ENCODE measurements at regions not wholly inside any gene's neighbourhood (a gene's known extent, or its start where the extent isn't known, plus 50 kb on each side); places are given as distances from the start of the nearest gene placed in this dataset.

DNA sequence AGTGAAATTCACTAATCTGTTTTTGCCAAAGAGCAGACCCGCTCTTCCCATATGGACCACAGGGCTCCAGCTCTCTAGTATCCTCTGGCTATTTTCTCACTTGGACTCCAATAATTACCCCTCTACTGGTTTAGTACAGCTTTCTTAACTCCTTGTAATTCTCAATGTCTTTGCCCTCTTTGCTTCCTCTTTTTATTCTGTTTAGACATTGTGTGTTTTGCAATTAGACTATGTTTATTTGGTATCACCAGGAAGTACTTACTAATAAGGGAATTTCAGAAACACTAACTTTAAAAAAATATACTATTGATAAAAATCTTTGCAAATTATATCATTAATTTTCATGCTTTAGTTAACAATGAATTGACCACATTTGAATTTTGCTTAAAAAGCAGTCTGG, 111.6 kb upstream of the OBI1 start:
- intact Hi-C loops (cut with DNase I) = no loop called here
- H3K27me3 ChIP-seq (ENCODE audit: control insufficient read depth in 1 of 2, insufficient read depth in 2 of 2, low read length in 1 of 2) = no peaks in the 10 kb centered on the region
- H3K4me1 ChIP-seq (ENCODE audit: control insufficient read depth in 1 of 2, insufficient read depth in 2 of 2, low read length in 2 of 2) = no peaks in the 10 kb centered on the region
- DNase-seq (no peak), ATAC-seq (ENCODE audit: low FRiP score) (no peak)
- WGBS, 2 donors = 67 to 78% methylated on average over 1 of the region's 1 CpG
- no peaks in the 10 kb centered on the region for H3K36me3 ChIP-seq (ENCODE audit: control insufficient read depth in 1 of 2, insufficient read depth in 2 of 2, low read length in 1 of 2)
- H3K27ac ChIP-seq (ENCODE audit: low read depth in 1 of 2, low read length in 2 of 2) = no peak overlapping the region
- H3K9me3 ChIP-seq (ENCODE audit: control insufficient read depth, low read length) = no peaks in the 10 kb centered on the region
- no peak overlapping the region for H3K4me3 ChIP-seq (ENCODE audit: low read length in 2 of 2)

DNA sequence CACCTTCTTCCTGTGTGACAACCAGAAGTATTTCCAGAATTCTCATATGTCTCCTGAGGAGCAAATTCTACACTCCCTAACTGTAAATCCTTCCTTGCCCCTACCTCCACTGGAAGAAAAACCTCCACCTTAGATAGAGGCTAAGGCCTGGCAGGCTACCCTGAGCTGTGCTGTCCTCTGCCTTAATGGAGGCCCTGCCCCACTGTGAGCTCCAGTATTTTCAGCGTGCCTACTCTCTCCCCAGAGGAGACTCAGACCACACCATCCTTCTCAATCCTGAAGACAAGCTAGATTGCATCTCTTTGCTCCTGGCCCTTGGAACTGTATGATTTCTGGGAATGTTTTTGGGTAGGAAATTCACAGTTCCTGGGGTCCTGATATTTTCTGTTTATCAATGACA, 110.0 kb upstream of the OBI1 start:
- DNase-seq (no peak), ATAC-seq (ENCODE audit: low FRiP score) (no peak)
- H3K36me3 ChIP-seq (ENCODE audit: control insufficient read depth in 1 of 2, insufficient read depth in 2 of 2, low read length in 1 of 2) = no peaks in the 10 kb centered on the region
- no peaks in the 10 kb centered on the region for H3K9me3 ChIP-seq (ENCODE audit: control insufficient read depth, low read length)
- WGBS, 2 donors = 75 to 89% methylated on average over 1 of the region's 1 CpG
- H3K4me3 ChIP-seq (ENCODE audit: low read length in 2 of 2) = no peak overlapping the region
- H3K27me3 ChIP-seq (ENCODE audit: control insufficient read depth in 1 of 2, insufficient read depth in 2 of 2, low read length in 1 of 2) = no peaks in the 10 kb centered on the region
- no peak overlapping the region for H3K27ac ChIP-seq (ENCODE audit: low read depth in 1 of 2, low read length in 2 of 2)
- intact Hi-C loops (cut with DNase I) = no loop called here
- no peaks in the 10 kb centered on the region for H3K4me1 ChIP-seq (ENCODE audit: control insufficient read depth in 1 of 2, insufficient read depth in 2 of 2, low read length in 2 of 2)

DNA sequence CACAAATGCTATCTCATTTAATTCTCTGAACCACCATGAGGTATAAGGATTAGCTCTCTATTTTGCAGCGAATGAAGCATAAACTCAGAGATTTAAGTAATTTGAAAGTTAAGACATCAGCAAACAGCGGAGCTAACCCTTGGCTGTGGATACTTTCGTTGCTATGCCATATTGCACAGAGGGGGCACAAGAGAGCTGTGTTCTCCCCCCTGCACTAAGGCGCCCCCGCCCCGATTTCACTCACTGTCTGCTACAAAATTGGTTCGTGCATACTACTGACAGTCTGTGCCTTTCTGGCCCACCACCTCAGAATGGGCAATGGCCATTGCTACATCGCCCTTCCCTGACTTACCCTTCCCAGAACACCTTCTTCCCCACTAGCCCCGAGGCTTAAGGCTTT, 105.7 kb upstream of the OBI1 start:
- Histone ChIP-seq H3K4me3 (ENCODE audit: low read length in 2 of 2) (no peak overlapping the region), H3K36me3 (ENCODE audit: control insufficient read depth in 1 of 2, insufficient read depth in 2 of 2, low read length in 1 of 2) (no peaks in the 10 kb centered on the region), H3K27me3 (ENCODE audit: control insufficient read depth in 1 of 2, insufficient read depth in 2 of 2, low read length in 1 of 2) (no peaks in the 10 kb centered on the region), H3K9me3 (ENCODE audit: control insufficient read depth, low read length) (no peaks in the 10 kb centered on the region), H3K4me1 (ENCODE audit: control insufficient read depth in 1 of 2, insufficient read depth in 2 of 2, low read length in 2 of 2) (no peaks in the 10 kb centered on the region), H3K27ac (ENCODE audit: low read depth in 1 of 2, low read length in 2 of 2) (no peak overlapping the region)
- DNase-seq (no peak), ATAC-seq (ENCODE audit: low FRiP score) (no peak)
- WGBS, 2 donors = 65 to 67% methylated on average over 9 of the region's 9 CpGs
- intact Hi-C loops (cut with DNase I) = no loop called here

- no peak overlapping the region for H3K4me3 ChIP-seq (ENCODE audit: low read length in 2 of 2)
- WGBS, 2 donors = 52 to 59% methylated on average over 2 of the region's 2 CpGs
- H3K27ac ChIP-seq (ENCODE audit: low read depth in 1 of 2, low read length in 2 of 2) = no peak overlapping the region
- H3K9me3 ChIP-seq (ENCODE audit: control insufficient read depth, low read length) = no peaks in the 10 kb centered on the region
- H3K4me1 ChIP-seq (ENCODE audit: control insufficient read depth in 1 of 2, insufficient read depth in 2 of 2, low read length in 2 of 2) = no peaks in the 10 kb centered on the region
- no peak for DNase-seq
- H3K36me3 ChIP-seq (ENCODE audit: control insufficient read depth in 1 of 2, insufficient read depth in 2 of 2, low read length in 1 of 2) = no peaks in the 10 kb centered on the region
- no peaks in the 10 kb centered on the region for H3K27me3 ChIP-seq (ENCODE audit: control insufficient read depth in 1 of 2, insufficient read depth in 2 of 2, low read length in 1 of 2)
- intact Hi-C loops (cut with DNase I) = no loop called here
- no peak for ATAC-seq (ENCODE audit: low FRiP score)
Measured at GRCh38 chr13:78762825-78763224, 103.9 kb upstream of the OBI1 start.

DNA sequence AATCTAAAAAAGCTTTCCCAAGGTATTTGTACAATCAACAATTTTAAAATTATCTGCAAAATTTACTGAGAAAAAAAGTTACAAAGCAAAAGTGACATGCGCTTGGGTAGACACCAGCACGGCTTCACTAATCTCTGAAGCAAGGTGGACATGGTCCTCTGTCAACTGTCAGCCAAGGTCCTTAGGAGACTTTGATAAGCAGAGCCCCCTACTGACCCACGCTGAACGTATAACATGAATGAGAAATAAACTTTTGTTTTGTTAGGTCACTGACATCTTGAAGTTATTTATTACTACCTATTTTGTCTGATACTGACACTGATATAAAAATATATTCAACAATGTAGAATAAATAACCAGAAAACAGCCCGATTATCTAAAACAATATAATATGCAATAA, 100.7 kb upstream of the OBI1 start:
- WGBS, 2 donors = 70 to 72% methylated on average over 5 of the region's 5 CpGs
- H3K4me3 ChIP-seq (ENCODE audit: low read length in 2 of 2) = no peak overlapping the region
- ATAC-seq (ENCODE audit: low FRiP score) (no peak), DNase-seq (no peak)
- H3K36me3 ChIP-seq (ENCODE audit: control insufficient read depth in 1 of 2, insufficient read depth in 2 of 2, low read length in 1 of 2) = no peaks in the 10 kb centered on the region
- H3K27me3 ChIP-seq (ENCODE audit: control insufficient read depth in 1 of 2, insufficient read depth in 2 of 2, low read length in 1 of 2) = no peaks in the 10 kb centered on the region
- no peaks in the 10 kb centered on the region for H3K4me1 ChIP-seq (ENCODE audit: control insufficient read depth in 1 of 2, insufficient read depth in 2 of 2, low read length in 2 of 2)
- H3K27ac ChIP-seq (ENCODE audit: low read depth in 1 of 2, low read length in 2 of 2) = no peak overlapping the region
- H3K9me3 ChIP-seq (ENCODE audit: control insufficient read depth, low read length) = no peaks in the 10 kb centered on the region
- intact Hi-C loops (cut with DNase I) = no loop called here

DNA sequence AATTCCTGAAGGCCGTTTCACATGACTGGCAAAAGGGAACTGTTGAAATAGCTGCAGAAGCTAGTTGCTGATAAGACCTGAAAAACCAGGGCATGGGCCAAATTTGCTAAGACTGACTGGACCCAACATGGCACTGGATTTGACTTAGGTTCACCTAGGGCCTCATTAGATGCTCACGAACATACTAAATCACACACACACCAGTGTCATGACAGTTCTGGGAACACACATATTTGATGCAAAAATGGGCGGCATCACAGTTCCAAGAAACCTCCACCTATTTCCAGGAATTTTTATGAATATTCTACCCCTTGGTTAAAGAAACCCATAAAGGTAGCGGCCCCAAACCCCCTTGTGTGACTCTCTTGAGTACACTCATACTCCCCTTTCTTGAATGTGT, 99.6 kb upstream of the OBI1 start:
- ATAC-seq (ENCODE audit: low FRiP score) (no peak), DNase-seq (no peak)
- Histone ChIP-seq H3K27me3 (ENCODE audit: control insufficient read depth in 1 of 2, insufficient read depth in 2 of 2, low read length in 1 of 2) (no peaks in the 10 kb centered on the region), H3K36me3 (ENCODE audit: control insufficient read depth in 1 of 2, insufficient read depth in 2 of 2, low read length in 1 of 2) (no peaks in the 10 kb centered on the region), H3K27ac (ENCODE audit: low read depth in 1 of 2, low read length in 2 of 2) (no peak overlapping the region), H3K4me1 (ENCODE audit: control insufficient read depth in 1 of 2, insufficient read depth in 2 of 2, low read length in 2 of 2) (no peaks in the 10 kb centered on the region), H3K4me3 (ENCODE audit: low read length in 2 of 2) (no peak overlapping the region), H3K9me3 (ENCODE audit: control insufficient read depth, low read length) (no peaks in the 10 kb centered on the region)
- WGBS, 2 donors = 73 to 77% methylated on average over 4 of the region's 4 CpGs
- intact Hi-C loops (cut with DNase I) = no loop called here

- H3K27ac ChIP-seq (ENCODE audit: low read depth in 1 of 2, low read length in 2 of 2) = no peak overlapping the region
- 32 to 44% methylated on average over 1 of the region's 1 CpG for WGBS, 2 donors
Measured at GRCh38 chr13:78753435-78753834, 94.5 kb upstream of the OBI1 start.

GRCh38 chr13:78750735-78751134, 91.8 kb upstream of the OBI1 start:
- Histone ChIP-seq H3K36me3 (ENCODE audit: control insufficient read depth in 1 of 2, insufficient read depth in 2 of 2, low read length in 1 of 2) (no peaks in the 10 kb centered on the region), H3K27me3 (ENCODE audit: control insufficient read depth in 1 of 2, insufficient read depth in 2 of 2, low read length in 1 of 2) (no peaks in the 10 kb centered on the region), H3K9me3 (ENCODE audit: control insufficient read depth, low read length) (no peaks in the 10 kb centered on the region), H3K4me1 (ENCODE audit: control insufficient read depth in 1 of 2, insufficient read depth in 2 of 2, low read length in 2 of 2) (no peaks in the 10 kb centered on the region), H3K4me3 (ENCODE audit: low read length in 2 of 2) (no peak overlapping the region), H3K27ac (ENCODE audit: low read depth in 1 of 2, low read length in 2 of 2) (no peak overlapping the region)
- ATAC-seq (ENCODE audit: low FRiP score) (no peak), DNase-seq (no peak)
- WGBS, 2 donors = 88 to 94% methylated on average over 2 of the region's 2 CpGs
- intact Hi-C loops (cut with DNase I) = no loop called here

More at GRCh38 chr13:78753435-78753834, 94.5 kb upstream of the OBI1 start:
- DNase-seq (no peak), ATAC-seq (ENCODE audit: low FRiP score) (no peak)
- no peaks in the 10 kb centered on the region for H3K9me3 ChIP-seq (ENCODE audit: control insufficient read depth, low read length)
- H3K27me3 ChIP-seq (ENCODE audit: control insufficient read depth in 1 of 2, insufficient read depth in 2 of 2, low read length in 1 of 2) = no peaks in the 10 kb centered on the region
- H3K4me1 ChIP-seq (ENCODE audit: control insufficient read depth in 1 of 2, insufficient read depth in 2 of 2, low read length in 2 of 2) = no peaks in the 10 kb centered on the region
- no peak overlapping the region for H3K4me3 ChIP-seq (ENCODE audit: low read length in 2 of 2)
- intact Hi-C loops (cut with DNase I) = no loop called here
- no peaks in the 10 kb centered on the region for H3K36me3 ChIP-seq (ENCODE audit: control insufficient read depth in 1 of 2, insufficient read depth in 2 of 2, low read length in 1 of 2)

GRCh38 chr13:78743973-78744372, 85.0 kb upstream of the OBI1 start:
- H3K9me3 ChIP-seq (ENCODE audit: control insufficient read depth, low read length) = no peaks in the 10 kb centered on the region
- ATAC-seq (ENCODE audit: low FRiP score) = no peak
- no peaks in the 10 kb centered on the region for H3K36me3 ChIP-seq (ENCODE audit: control insufficient read depth in 1 of 2, insufficient read depth in 2 of 2, low read length in 1 of 2)
- no peak for DNase-seq
- H3K4me3 ChIP-seq (ENCODE audit: low read length in 2 of 2) = no peak overlapping the region
- intact Hi-C loops (cut with DNase I) = no loop called here
- H3K27me3 ChIP-seq (ENCODE audit: control insufficient read depth in 1 of 2, insufficient read depth in 2 of 2, low read length in 1 of 2) = no peaks in the 10 kb centered on the region
- H3K4me1 ChIP-seq (ENCODE audit: control insufficient read depth in 1 of 2, insufficient read depth in 2 of 2, low read length in 2 of 2) = no peaks in the 10 kb centered on the region
- WGBS, 2 donors = 54 to 57% methylated on average over 3 of the region's 3 CpGs
- H3K27ac ChIP-seq (ENCODE audit: low read depth in 1 of 2, low read length in 2 of 2) = no peak overlapping the region

Data from aorta (tissue), 5 donors.